ENCODE measurements at regions not wholly inside any gene's neighbourhood (a gene's known extent, or its start where the extent isn't known, plus 50 kb on each side); places are given as distances from the start of the nearest gene placed in this dataset.

DNA sequence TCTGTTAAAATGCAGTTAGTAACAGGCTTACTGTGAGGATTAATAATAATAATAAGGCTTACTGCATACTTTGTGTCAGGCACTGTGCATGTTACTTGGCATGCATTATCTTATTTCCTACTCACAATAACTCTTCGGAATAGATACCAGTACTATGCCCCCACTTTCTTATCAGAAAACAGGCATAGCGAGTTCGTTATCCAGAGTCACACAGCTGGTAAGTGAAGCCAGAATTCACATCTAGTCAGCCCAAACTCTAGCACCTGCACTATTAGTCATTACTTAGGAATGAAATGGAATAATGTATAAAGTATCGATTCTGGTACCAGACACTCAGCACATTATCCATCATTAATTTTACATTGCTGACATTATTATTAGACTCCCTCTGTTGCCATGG is 155.7 kb upstream of the BLID start:
- no peak for DNase-seq

GRCh38 chr11:122271137-122271536 is 155.1 kb upstream of the BLID start:
- no peak for DNase-seq

GRCh38 chr11:122270535-122270934 is 154.5 kb upstream of the BLID start:
- no peak for DNase-seq

- DNase-seq: no peak
Observed at GRCh38 chr11:122269824-122270223, 153.8 kb upstream of the BLID start.

DNA sequence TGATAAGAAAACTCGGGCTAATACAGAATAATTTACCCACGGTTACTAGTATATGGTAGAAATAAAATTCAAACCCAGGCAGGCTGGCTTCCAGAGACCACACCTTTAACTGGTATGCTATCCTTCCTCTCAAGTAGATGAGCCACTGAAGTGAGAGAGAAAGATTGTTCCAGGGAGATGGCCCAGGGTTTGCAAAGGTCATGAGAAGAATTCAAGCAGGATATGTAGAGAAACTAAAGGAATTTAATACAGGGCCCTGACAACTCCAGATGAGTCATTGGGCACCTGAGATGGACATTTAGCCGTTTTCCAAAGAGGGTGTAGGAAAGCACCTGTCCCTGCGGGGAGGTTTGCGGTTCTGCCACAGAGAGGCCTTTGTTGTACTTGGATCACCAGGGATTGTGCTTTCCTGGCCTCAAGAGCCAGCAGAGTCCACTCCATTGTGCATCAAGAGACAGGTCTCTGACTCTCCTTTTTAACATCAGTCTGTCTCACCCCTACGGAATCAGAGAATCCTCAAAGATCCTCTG is 152.7 kb upstream of the BLID start:
- no peak for DNase-seq

DNA sequence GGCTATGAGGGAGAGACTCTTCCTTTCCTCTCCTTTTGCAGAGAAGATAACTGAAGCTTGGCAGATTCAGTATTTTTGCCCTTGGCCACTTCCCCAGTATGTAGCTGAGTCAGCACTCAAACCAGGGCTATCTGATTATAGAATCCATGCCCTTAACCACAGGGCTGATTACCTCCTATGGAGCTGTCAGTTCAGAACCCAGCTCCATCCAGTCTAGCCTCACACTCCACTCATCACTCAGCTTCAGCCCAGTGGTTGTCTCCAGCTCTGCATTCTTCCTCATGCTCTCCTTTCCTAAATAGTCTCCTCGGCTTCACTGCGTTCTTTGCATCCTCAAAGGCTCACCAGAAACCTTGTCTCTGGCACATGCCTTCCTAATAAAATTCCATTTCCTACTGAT is 151.6 kb upstream of the BLID start:
- no peak for DNase-seq

GRCh38 chr11:122265981-122266380 is 150.0 kb upstream of the BLID start:
- DNase-seq: no peak

GRCh38 chr11:122264121-122264520 is 148.1 kb upstream of the BLID start:
- no peak for DNase-seq

- no peak for DNase-seq
Observed at GRCh38 chr11:122261546-122261945, 145.5 kb upstream of the BLID start.

GRCh38 chr11:122259195-122259821 is 143.3 kb upstream of the BLID start:
- DNase-seq: no peak

- no peak for DNase-seq
Observed at GRCh38 chr11:122258446-122259194, 142.6 kb upstream of the BLID start.

DNA sequence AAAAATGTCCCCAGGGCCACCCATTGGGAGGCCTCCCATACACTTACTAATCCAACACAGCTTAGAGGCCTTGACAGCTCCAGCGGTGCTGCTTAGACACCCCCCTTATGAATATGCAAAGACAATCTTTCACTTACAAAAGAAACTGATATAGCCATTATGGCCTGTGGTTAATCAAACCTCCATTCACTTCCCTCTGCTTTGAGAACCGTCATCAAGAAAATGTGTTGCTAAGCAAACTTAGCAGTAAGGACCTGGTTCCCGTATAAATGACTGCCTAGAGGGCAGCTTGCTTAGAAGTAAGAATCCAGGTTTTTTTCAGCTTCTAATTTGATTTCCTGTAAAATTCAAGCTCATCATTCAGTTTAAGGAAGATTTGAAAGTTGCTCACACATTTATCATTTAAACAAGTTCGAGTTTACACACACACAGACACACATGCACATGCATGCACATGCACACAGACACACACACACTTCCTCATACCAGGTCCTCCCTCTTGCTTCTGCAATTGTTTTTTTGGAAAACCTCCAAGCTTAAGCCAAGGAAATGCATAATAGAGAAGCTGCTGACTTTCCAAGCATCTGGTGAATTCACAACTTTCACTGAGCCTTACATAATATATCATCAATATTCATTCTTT is 137.7 kb upstream of the BLID start:
- DNase-seq: peak; percentile 48

DNA sequence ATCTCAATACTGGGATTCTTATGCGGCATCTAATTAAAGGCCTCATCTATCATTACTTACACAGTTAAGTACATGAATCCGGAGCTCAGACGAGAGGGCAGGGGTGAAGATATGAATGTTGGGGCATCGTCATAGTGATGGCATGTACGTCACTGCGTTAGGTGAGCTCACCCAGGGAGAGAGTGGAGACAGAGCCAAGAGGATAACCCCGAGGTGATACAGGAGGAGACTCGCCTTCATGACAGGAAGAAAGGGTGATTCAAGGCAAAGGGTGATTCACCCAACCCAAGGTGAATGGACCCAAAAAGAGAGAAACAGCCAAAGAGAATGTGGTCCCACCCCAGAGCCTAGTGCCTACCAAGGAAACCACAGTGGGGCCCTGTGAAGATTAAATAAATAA is 132.9 kb upstream of the BLID start:
- DNase-seq: no peak

GRCh38 chr11:122248131-122248530 is 132.1 kb upstream of the BLID start:
- DNase-seq: no peak

- DNase-seq: no peak
Observed at GRCh38 chr11:122246874-122247273, 130.9 kb upstream of the BLID start.

DNA sequence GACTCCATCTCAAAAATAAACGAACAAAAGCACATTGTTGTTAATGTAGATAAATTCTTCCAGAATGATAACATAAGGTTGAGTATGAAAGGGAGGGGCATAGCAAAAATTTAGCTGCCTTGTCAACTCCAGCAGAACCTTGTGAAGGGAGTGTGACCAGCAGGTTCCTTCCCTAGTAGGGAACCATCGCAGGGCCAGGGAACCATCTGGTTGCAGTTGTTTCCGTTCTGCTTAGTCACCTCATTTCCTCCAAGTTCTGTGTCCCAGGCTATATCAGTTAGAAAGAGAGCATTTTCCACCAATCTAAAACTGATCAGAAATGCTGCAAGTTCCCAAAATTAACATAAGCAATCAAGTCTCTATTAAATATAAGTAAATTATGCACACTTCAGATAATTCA is 126.7 kb upstream of the BLID start:
- no peak for DNase-seq

GRCh38 chr11:122241566-122241965 is 125.6 kb upstream of the BLID start:
- no peak for DNase-seq

GRCh38 chr11:122240638-122241037 is 124.6 kb upstream of the BLID start:
- no peak for DNase-seq

DNA sequence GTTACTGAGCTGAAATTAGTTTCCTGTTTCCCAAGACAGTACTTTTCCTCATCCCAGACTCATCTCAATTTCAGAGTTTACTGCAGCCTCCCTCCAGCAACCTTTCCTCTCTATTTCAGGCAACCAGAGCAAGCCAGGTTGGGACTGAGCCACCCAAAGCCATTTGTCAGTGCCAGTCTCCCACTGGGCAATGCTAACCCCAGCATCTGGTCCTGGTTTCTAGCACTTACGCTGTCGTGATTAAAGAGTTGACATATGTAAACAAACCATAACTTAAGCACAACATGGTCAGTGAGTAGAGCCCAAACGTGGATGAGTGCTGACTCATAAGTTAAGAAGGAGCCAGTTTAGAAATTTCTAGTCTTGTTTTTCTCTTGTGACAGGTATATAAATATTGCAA is 119.6 kb upstream of the BLID start:
- DNase-seq: no peak

- no peak for DNase-seq
Observed at GRCh38 chr11:122234780-122235179, 118.8 kb upstream of the BLID start.

- DNase-seq: no peak
Observed at GRCh38 chr11:122234257-122234656, 118.2 kb upstream of the BLID start.

GRCh38 chr11:122232985-122233384 is 117.0 kb upstream of the BLID start:
- DNase-seq: no peak

DNA sequence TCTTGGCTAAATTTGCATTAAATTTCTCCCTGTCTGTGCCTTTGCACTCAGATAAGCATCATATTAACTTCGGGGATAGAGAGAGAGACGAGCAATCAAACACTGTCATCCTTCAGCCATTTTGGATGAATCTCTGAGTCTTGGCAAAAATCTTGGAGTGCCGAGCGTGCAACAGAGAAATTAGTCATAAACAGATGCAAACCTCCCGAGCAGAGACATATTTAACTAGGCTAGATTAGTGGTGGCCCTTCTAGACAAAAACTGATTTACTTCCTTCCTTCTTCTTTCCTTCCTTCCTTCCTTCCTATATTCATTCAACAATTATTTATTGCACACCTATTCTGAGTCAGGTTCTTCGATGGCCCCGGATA is 114.4 kb upstream of the BLID start:
- DNase-seq: no peak

All from right kidney (tissue), 1 donor.